ENCODE measurements at regions not wholly inside any gene's neighbourhood (a gene's known extent, or its start where the extent isn't known, plus 50 kb on each side); places are given as distances from the start of the nearest gene placed in this dataset.

DNA sequence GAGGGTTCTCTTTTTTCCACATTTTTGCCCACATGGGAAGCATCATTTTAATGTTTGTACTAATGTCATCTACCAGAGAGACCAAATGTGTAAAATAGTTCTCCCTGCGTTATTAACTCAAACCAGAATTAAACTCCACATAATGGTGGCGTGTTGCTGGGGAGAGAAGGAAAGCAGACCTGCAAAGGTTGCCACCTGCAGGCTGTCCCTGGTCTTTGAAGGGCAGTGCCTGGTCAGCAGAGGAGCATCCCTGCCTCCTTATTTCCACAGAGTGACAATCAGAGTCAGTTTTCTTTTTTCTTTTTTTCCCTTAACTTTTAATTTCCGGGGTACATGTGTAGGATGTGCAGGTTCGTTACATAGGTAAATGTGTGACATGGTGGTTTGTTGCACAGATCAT is 214.5 kb downstream of the TBX18 start:
- no peak for TF ChIP-seq CTCF (IDR thresholded peaks at IDR 0.05)
- no CpG with 5 or more reads among the region's 4 CpGs for WGBS (ENCODE audit: insufficient coverage)

DNA sequence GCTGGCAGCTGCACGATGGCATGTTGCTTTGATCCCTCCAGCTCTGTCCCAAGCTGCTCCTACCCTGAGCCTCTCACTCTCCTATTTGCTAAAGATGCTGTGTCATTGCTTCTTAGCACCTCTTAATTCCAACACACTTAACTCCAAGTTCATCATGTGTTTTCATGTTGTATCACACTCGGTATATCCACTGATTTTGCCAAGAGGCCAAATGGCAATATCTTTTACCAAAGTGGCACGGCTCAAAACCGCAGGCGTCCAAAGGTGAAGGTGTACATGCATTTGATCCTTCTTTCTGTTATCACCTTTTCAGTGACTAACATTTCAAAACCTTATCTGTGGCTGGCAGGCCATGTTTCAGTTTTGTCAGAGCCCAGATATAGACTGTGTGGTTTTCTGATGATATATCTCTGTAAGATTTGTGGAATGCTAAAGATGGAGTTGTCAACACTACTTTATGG is 217.0 kb downstream of the TBX18 start:
- no peaks in the 10 kb centered on the region for H3K36me3 ChIP-seq (replicated peaks in 1 of 2; ENCODE audit: control insufficient read depth in 1 of 2, insufficient read depth in 2 of 2, low read length in 2 of 2)
- no peak overlapping the region for H3K9ac ChIP-seq (ENCODE audit: insufficient read depth, low read length, poor library complexity, severe bottlenecking)
- 43% methylated on average over 2 of the region's 5 CpGs for WGBS (ENCODE audit: insufficient coverage)
- no peak overlapping the region for H3K27ac Mint-ChIP-seq
- peaks cover 0 to 10% (median 7%) of the 10 kb centered on the region in 7 donors for H3K9me3 Mint-ChIP-seq
- no peaks in the 10 kb centered on the region for H3K79me2 ChIP-seq (ENCODE audit: insufficient read depth, low read length)
- intact Hi-C loops (cut with micrococcal nuclease): no loop called here
- H4K20me1 ChIP-seq (ENCODE audit: insufficient read depth, low read length): no peaks in the 10 kb centered on the region
- DNase-seq: no peak
- no peaks in the 10 kb centered on the region for H3K4me1 Mint-ChIP-seq
- peaks cover 0 to 3% (median 0%) of the 10 kb centered on the region in 3 donors for H3K27me3 Mint-ChIP-seq (ENCODE audit: low read depth in 3 of 3)
- H3K4me3 Mint-ChIP-seq: no peak overlapping the region
- TF ChIP-seq CTCF (IDR thresholded peaks at IDR 0.05): no peak
- H2AFZ ChIP-seq (ENCODE audit: insufficient read depth, low read depth, low read length, poor library complexity, severe bottlenecking): no peak overlapping the region
- H3K27ac ChIP-seq (ENCODE audit: low read depth in 1 of 2, low read length in 2 of 2): no peak overlapping the region
- H3K36me3 Mint-ChIP-seq: no peaks in the 10 kb centered on the region
- H3K4me3 ChIP-seq (replicated peaks in 1 of 3; ENCODE audit: low read depth in 2 of 3, low read length in 3 of 3): no peak overlapping the region
- H3K4me2 ChIP-seq (replicated peaks; ENCODE audit: extremely low read depth, low read length, poor library complexity, severe bottlenecking): no peak overlapping the region
- peaks cover 0 to 6% of the 10 kb centered on the region in 2 donors for H3K9me3 ChIP-seq (replicated peaks in 1 of 2; ENCODE audit: control insufficient read depth in 1 of 2, insufficient read depth in 1 of 2, low read length in 2 of 2)
- H3K4me1 ChIP-seq (ENCODE audit: control insufficient read depth in 1 of 2, insufficient read depth in 2 of 2, low read length in 2 of 2): no peaks in the 10 kb centered on the region
- H3K27me3 ChIP-seq (ENCODE audit: control insufficient read depth in 2 of 2, insufficient read depth in 2 of 2, low read length in 2 of 2): no peaks in the 10 kb centered on the region

More for the DNA sequence above, 214.5 kb downstream of the TBX18 start:
- H3K36me3 ChIP-seq (replicated peaks in 1 of 2; ENCODE audit: control insufficient read depth in 1 of 2, insufficient read depth in 2 of 2, low read length in 2 of 2): no peaks in the 10 kb centered on the region
- H4K20me1 ChIP-seq (ENCODE audit: insufficient read depth, low read length): no peaks in the 10 kb centered on the region
- no peaks in the 10 kb centered on the region for H3K4me1 Mint-ChIP-seq
- H3K79me2 ChIP-seq (ENCODE audit: insufficient read depth, low read length): no peaks in the 10 kb centered on the region
- peaks cover 0 to 16% (median 10%) of the 10 kb centered on the region in 7 donors for H3K9me3 Mint-ChIP-seq
- no peaks in the 10 kb centered on the region for H3K4me1 ChIP-seq (ENCODE audit: control insufficient read depth in 1 of 2, insufficient read depth in 2 of 2, low read length in 2 of 2)
- H3K27me3 Mint-ChIP-seq (ENCODE audit: low read depth in 3 of 3): peaks cover 0 to 4% (median 0%) of the 10 kb centered on the region in 3 donors
- H3K4me2 ChIP-seq (replicated peaks; ENCODE audit: extremely low read depth, low read length, poor library complexity, severe bottlenecking): no peak overlapping the region
- H3K27ac Mint-ChIP-seq: no peak overlapping the region
- no peak overlapping the region for H3K27ac ChIP-seq (ENCODE audit: low read depth in 1 of 2, low read length in 2 of 2)
- no peak for DNase-seq
- H3K4me3 Mint-ChIP-seq: no peak overlapping the region
- no peak overlapping the region for H2AFZ ChIP-seq (ENCODE audit: insufficient read depth, low read depth, low read length, poor library complexity, severe bottlenecking)
- intact Hi-C loops (cut with micrococcal nuclease): no loop called here
- H3K4me3 ChIP-seq (replicated peaks in 1 of 3; ENCODE audit: low read depth in 2 of 3, low read length in 3 of 3): no peak overlapping the region
- no peaks in the 10 kb centered on the region for H3K27me3 ChIP-seq (ENCODE audit: control insufficient read depth in 2 of 2, insufficient read depth in 2 of 2, low read length in 2 of 2)
- peaks cover 6 to 8% of the 10 kb centered on the region in 2 donors for H3K9me3 ChIP-seq (replicated peaks in 1 of 2; ENCODE audit: control insufficient read depth in 1 of 2, insufficient read depth in 1 of 2, low read length in 2 of 2)
- H3K9ac ChIP-seq (ENCODE audit: insufficient read depth, low read length, poor library complexity, severe bottlenecking): no peak overlapping the region
- no peaks in the 10 kb centered on the region for H3K36me3 Mint-ChIP-seq
